IMR-90 (cell line): ENCODE measurements at regions not wholly inside any gene's neighbourhood (a gene's known extent, or its start where the extent isn't known, plus 50 kb on each side); places are given as distances from the start of the nearest gene placed in this dataset.

Experiments used
- ATAC-seq: fragments of 200-7000 bp; cut with Tn5 transposase; 2 replicates; pipeline ENCODE4 v1.9.1; 2020; ENCODE audit warnings: low read depth, mild to moderate bottlenecking, moderate library complexity
- BruUV-seq: library from RNA; stranded (reverse); fragments of 400-500 nt; replicated peaks from 2 replicates; lab custom pipeline; 2021; lab: Mats Ljungman, UMichigan
- CTCF ChIA-PET: fragments of 300-600 bp; formaldehyde crosslinking; extraction: SDS; loops from one replicate; lab custom pipeline; 2021; ENCODE audit warnings: antibody characterized with exemption; lab: Yijun Ruan, JAX
- POLR2A ChIA-PET: fragments of 300-600 bp; sonication (Branson Sonifier 250); formaldehyde crosslinking; loops from one replicate; lab custom pipeline; 2022; ENCODE audit warnings: antibody characterized with exemption; ENCODE audit not compliant: unreplicated experiment; lab: Charles Lee
- DNase-seq: peaks from one replicate; pipeline ENCODE4 v3.0.0; 2013
- H2AFZ ChIP-seq: replicated peaks from 2 replicates; pipeline ENCODE3; 2013; ENCODE audit warnings: low read length, mild to moderate bottlenecking; ENCODE audit not compliant: poor library complexity
- H2AK5ac ChIP-seq: 2 replicates; pipeline ENCODE4 v1.6.1; 2013; ENCODE audit warnings: low read depth, low read length, inconsistent platforms
- H2AK9ac ChIP-seq: replicated peaks from 2 replicates; pipeline ENCODE3; 2013; ENCODE audit warnings: mild to moderate bottlenecking, low read depth, low read length, moderate library complexity; ENCODE audit not compliant: poor library complexity
- H2BK120ac ChIP-seq: 2 replicates; pipeline ENCODE4 v1.6.1; 2013; ENCODE audit warnings: low read depth, low read length, inconsistent platforms
- H2BK15ac ChIP-seq: 3 replicates; pipeline ENCODE4 v1.6.1; 2013; ENCODE audit warnings: low read depth, low read length, inconsistent platforms
- H2BK20ac ChIP-seq: 2 replicates; pipeline ENCODE4 v1.6.1; 2013; ENCODE audit warnings: low read depth, mild to moderate bottlenecking, inconsistent platforms, low read length, moderate library complexity
- H2BK5ac ChIP-seq: 2 replicates; pipeline ENCODE4 v1.6.1; 2013; ENCODE audit warnings: mild to moderate bottlenecking, low read depth, low read length, inconsistent platforms; ENCODE audit not compliant: poor library complexity, severe bottlenecking
- H3K14ac ChIP-seq: replicated peaks from 2 replicates; pipeline ENCODE4 v1.6.1; 2013; ENCODE audit warnings: low read depth, low read length, inconsistent platforms
- H3K18ac ChIP-seq: 2 replicates; pipeline ENCODE4 v1.6.1; 2013; ENCODE audit warnings: low read depth, low read length, control low read depth
- H3K23ac ChIP-seq: 2 replicates; pipeline ENCODE4 v1.6.1; 2013; ENCODE audit warnings: low read depth, low read length, inconsistent platforms
- H3K27ac ChIP-seq: 2 replicates; pipeline ENCODE4 v1.5.1; 2013; ENCODE audit warnings: mild to moderate bottlenecking, control low read depth, low read length; ENCODE audit not compliant: insufficient read depth
- H3K27me3 ChIP-seq: 2 replicates; pipeline ENCODE4 v1.6.1; 2013; ENCODE audit warnings: low read length; ENCODE audit not compliant: control insufficient read depth, insufficient read depth
- H3K36me3 ChIP-seq: 2 replicates; pipeline ENCODE4 v1.6.1; 2013; ENCODE audit warnings: low read length, mixed read lengths; ENCODE audit not compliant: control insufficient read depth, insufficient read depth
- H3K4ac ChIP-seq: 2 replicates; pipeline ENCODE4 v1.6.1; 2013; ENCODE audit warnings: low read depth, low read length, inconsistent platforms
- H3K4me1 ChIP-seq: 2 replicates; pipeline ENCODE4 v1.6.1; 2013; ENCODE audit warnings: low read length, mixed read lengths; ENCODE audit not compliant: control insufficient read depth, insufficient read depth
- H3K4me2 ChIP-seq: 2 replicates; pipeline ENCODE4 v1.6.1; 2013; ENCODE audit warnings: low read depth, mild to moderate bottlenecking, control low read depth, low read length, moderate library complexity
- H3K4me3 ChIP-seq: 2 replicates; pipeline ENCODE4 v1.5.1; 2013; ENCODE audit warnings: low read depth, mild to moderate bottlenecking, control low read depth, low read length, moderate library complexity; ENCODE audit not compliant: insufficient read depth
- H3K56ac ChIP-seq: 2 replicates; pipeline ENCODE4 v1.6.1; 2013; ENCODE audit warnings: low read length, inconsistent platforms; ENCODE audit not compliant: insufficient read depth; ENCODE audit errors: extremely low read depth
- H3K79me1 ChIP-seq, 2 experiments: 2 replicates each; pipeline ENCODE4 v1.6.1; 2013; ENCODE audit warnings: low read length in 2 of 2, inconsistent platforms in 1 of 2, low read depth in 1 of 2
- H3K9ac ChIP-seq: 2 replicates; pipeline ENCODE4 v1.6.1; 2013; ENCODE audit warnings: low read depth, low read length, control low read depth
- H3K9me1 ChIP-seq: 2 replicates; pipeline ENCODE4 v1.6.1; 2013; ENCODE audit warnings: low read length, inconsistent platforms; ENCODE audit not compliant: insufficient read depth
- H3K9me3 ChIP-seq: 2 replicates; pipeline ENCODE4 v1.6.1; 2013; ENCODE audit warnings: low read length; ENCODE audit not compliant: control insufficient read depth, insufficient read depth
- H4K20me1 ChIP-seq: 2 replicates; pipeline ENCODE4 v1.6.1; 2013; ENCODE audit warnings: low read length, inconsistent platforms; ENCODE audit not compliant: insufficient read depth
- H4K5ac ChIP-seq: 2 replicates; pipeline ENCODE4 v1.6.1; 2013; ENCODE audit warnings: mild to moderate bottlenecking, low read depth, low read length, control low read depth
- H4K8ac ChIP-seq, 2 experiments: 2 replicates each; pipeline ENCODE4 v1.6.1; 2013; ENCODE audit warnings: low read depth in 2 of 2, low read length in 2 of 2, control low read depth in 1 of 2, inconsistent platforms in 1 of 2
- H4K91ac ChIP-seq: 2 replicates; pipeline ENCODE4 v1.6.1; 2013; ENCODE audit warnings: low read depth, low read length, inconsistent platforms; ENCODE audit not compliant: insufficient read depth
- CEBPB ChIP-seq: IDR thresholded peaks from 2 replicates; pipeline ENCODE4 v1.6.1; 2012; ENCODE audit warnings: low read depth, low read length, improper control_type of control experiment
- CHD1 ChIP-seq: IDR thresholded peaks from 2 replicates; pipeline ENCODE4 v1.6.1; 2012; ENCODE audit warnings: low read depth, low read length, improper control_type of control experiment
- FOS ChIP-seq: fragments of 150-350 bp; IDR thresholded peaks from 2 replicates; pipeline ENCODE4 v1.6.1; 2016; ENCODE audit warnings: low read depth, low read length
- MAZ ChIP-seq: IDR thresholded peaks from 2 replicates; pipeline ENCODE4 v1.6.1; 2012; ENCODE audit warnings: low read depth, mild to moderate bottlenecking, low read length, improper control_type of control experiment, moderate library complexity, borderline replicate concordance
- MXI1 ChIP-seq: IDR thresholded peaks from 2 replicates; pipeline ENCODE4 v1.6.1; 2012; ENCODE audit warnings: low read depth, mild to moderate bottlenecking, low read length, moderate library complexity, borderline replicate concordance
- NFE2L2 ChIP-seq: fragments of 150-350 bp; IDR thresholded peaks from 2 replicates; pipeline ENCODE4 v1.6.1; 2016; ENCODE audit warnings: low read depth, mild to moderate bottlenecking, low read length
- POLR2A ChIP-seq: IDR thresholded peaks from 2 replicates; pipeline ENCODE4 v1.6.1; 2012; ENCODE audit warnings: mild to moderate bottlenecking, low read depth, low read length
- RAD21 ChIP-seq: IDR thresholded peaks from 2 replicates; pipeline ENCODE4 v1.6.1; 2012; ENCODE audit warnings: low read length, improper control_type of control experiment
- RCOR1 ChIP-seq: IDR thresholded peaks from 2 replicates; pipeline ENCODE4 v1.6.1; 2012; ENCODE audit warnings: mild to moderate bottlenecking, low read length, improper control_type of control experiment; ENCODE audit not compliant: insufficient replicate concordance
- RFX5 ChIP-seq: IDR thresholded peaks from 2 replicates; pipeline ENCODE4 v1.8.0; 2012; ENCODE audit warnings: low read depth, mild to moderate bottlenecking, low read length, moderate library complexity
- SMC3 ChIP-seq: fragments of 150-350 bp; IDR thresholded peaks from 2 replicates; pipeline ENCODE4 v1.6.1; 2016; ENCODE audit warnings: low read depth, mild to moderate bottlenecking, antibody characterized with exemption, low read length, moderate library complexity
- WGBS, 2 experiments: methylation state at CpG; one replicate each; pipeline versions ENCODE4 v1.1.5 to v1.1.7; 2013; ENCODE audit warnings: missing lambda C conversion rate in 2 of 2; ENCODE audit not compliant: insufficient read length in 1 of 2; ENCODE audit errors: extremely low coverage in 2 of 2; 5-methylcytosine and 5-hydroxymethylcytosine counted together
- dilution Hi-C: fragments of 300-500 bp; cut with HindIII; formaldehyde crosslinking; loops from one replicate; pipeline ENCODE4 v1.14.3; 2018; ENCODE audit warnings: low sequenced_read_pairs; ENCODE audit not compliant: unreplicated experiment
- in situ Hi-C: fragments of 300-500 bp; cut with MboI; formaldehyde crosslinking; loops from 3 replicates; pipeline ENCODE4 v1.14.3; 2019; ENCODE audit warnings: low sequenced_read_pairs, inconsistent platforms, mixed read lengths
- intact Hi-C: fragments of 100-400 bp; cut with micrococcal nuclease; formaldehyde crosslinking; loops from 2 replicates; pipeline ENCODE4 v1.10.0; 2022
- TF ChIP-seq, protein P1 (sequence below): conservative IDR thresholded peaks from 2 replicates; pipeline ENCODE4 v1.5.1; 2012; ENCODE audit warnings: mild to moderate bottlenecking, low read depth, low read length, improper control_type of control experiment
- TF ChIP-seq, protein P2 (sequence below): fragments of 150-350 bp; IDR thresholded peaks from 2 replicates; pipeline ENCODE4 v1.6.1; 2017; ENCODE audit warnings: mild to moderate bottlenecking, antibody characterized with exemption, low read length, low read depth

DNA sequence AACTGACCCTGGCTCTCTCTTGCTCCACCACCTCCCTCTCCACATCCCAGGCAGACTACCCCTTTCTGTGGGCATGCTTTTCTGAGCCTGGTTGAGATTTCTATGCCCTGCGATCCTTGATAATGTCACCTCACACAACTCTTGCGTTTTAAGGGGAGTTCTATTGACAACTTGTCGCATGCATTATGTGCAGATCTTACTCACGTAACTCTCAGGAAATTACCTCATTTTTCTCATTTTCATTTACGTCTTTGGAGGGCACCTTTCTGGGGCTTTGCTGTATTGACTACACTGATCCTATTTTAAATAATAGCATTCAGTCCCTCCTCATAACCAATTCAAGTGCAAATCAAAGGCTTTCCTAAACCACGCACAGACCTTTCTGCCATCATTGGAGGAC is 140.4 kb upstream of the WWC1 start:
- Histone ChIP-seq H2BK20ac (no peak overlapping the region), H3K9ac (no peak overlapping the region), H3K18ac (no peak overlapping the region), H4K5ac (no peak overlapping the region), H3K4me2 (no peak overlapping the region), H4K20me1 (no peaks in the 10 kb centered on the region), H3K4me3 (no peak overlapping the region), H3K9me3 (no peaks in the 10 kb centered on the region), H2AFZ (no peak overlapping the region), H4K91ac (no peak overlapping the region), H3K79me1 (no peaks in the 10 kb centered on the region), H3K14ac (no peak overlapping the region), H2BK120ac (no peak overlapping the region), H3K4me1 (no peaks in the 10 kb centered on the region), H3K56ac (no peak overlapping the region), H2BK5ac (no peak overlapping the region), H3K27ac (no peak overlapping the region), H4K8ac (no peak overlapping the region), H3K23ac (no peak overlapping the region), H2BK15ac (no peak overlapping the region), H3K36me3 (no peaks in the 10 kb centered on the region), H3K4ac (no peak overlapping the region), H3K9me1 (no peaks in the 10 kb centered on the region), H2AK5ac (no peak overlapping the region), H2AK9ac (no peak overlapping the region), H3K27me3 (no peaks in the 10 kb centered on the region)
- dilution Hi-C loops, result no loop called here
- 80% methylated on average over 3 of the region's 6 CpGs; no CpG with 5 or more reads in 1 of the 2 experiments for WGBS, 2 experiments
- ATAC-seq (no peak), DNase-seq (no peak)
- POLR2A ChIA-PET, result no interaction called here
- intact Hi-C loops, result no loop called here
- CTCF ChIA-PET, result no interaction called here
- TF ChIP-seq, protein P1, sequence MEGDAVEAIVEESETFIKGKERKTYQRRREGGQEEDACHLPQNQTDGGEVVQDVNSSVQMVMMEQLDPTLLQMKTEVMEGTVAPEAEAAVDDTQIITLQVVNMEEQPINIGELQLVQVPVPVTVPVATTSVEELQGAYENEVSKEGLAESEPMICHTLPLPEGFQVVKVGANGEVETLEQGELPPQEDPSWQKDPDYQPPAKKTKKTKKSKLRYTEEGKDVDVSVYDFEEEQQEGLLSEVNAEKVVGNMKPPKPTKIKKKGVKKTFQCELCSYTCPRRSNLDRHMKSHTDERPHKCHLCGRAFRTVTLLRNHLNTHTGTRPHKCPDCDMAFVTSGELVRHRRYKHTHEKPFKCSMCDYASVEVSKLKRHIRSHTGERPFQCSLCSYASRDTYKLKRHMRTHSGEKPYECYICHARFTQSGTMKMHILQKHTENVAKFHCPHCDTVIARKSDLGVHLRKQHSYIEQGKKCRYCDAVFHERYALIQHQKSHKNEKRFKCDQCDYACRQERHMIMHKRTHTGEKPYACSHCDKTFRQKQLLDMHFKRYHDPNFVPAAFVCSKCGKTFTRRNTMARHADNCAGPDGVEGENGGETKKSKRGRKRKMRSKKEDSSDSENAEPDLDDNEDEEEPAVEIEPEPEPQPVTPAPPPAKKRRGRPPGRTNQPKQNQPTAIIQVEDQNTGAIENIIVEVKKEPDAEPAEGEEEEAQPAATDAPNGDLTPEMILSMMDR, result no peak
- TF ChIP-seq FOS, result no peak
- TF ChIP-seq CEBPB, result no peak
- TF ChIP-seq POLR2A, result no peak
- TF ChIP-seq RCOR1, result no peak
- no peak for TF ChIP-seq CHD1
- TF ChIP-seq RAD21, result no peak
- no peak for TF ChIP-seq MAZ
- no peak for TF ChIP-seq SMC3
- no peak for TF ChIP-seq RFX5
- no peak for TF ChIP-seq NFE2L2
- TF ChIP-seq, protein P2, sequence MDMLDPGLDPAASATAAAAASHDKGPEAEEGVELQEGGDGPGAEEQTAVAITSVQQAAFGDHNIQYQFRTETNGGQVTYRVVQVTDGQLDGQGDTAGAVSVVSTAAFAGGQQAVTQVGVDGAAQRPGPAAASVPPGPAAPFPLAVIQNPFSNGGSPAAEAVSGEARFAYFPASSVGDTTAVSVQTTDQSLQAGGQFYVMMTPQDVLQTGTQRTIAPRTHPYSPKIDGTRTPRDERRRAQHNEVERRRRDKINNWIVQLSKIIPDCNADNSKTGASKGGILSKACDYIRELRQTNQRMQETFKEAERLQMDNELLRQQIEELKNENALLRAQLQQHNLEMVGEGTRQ, result no peak
- no peak for TF ChIP-seq MXI1
- BruUV-seq, result no TSS peak
- in situ Hi-C loops, result no loop called here
